ENCODE measurements at regions not wholly inside any gene's neighbourhood (a gene's known extent, or its start where the extent isn't known, plus 50 kb on each side); places are given as distances from the start of the nearest gene placed in this dataset.

- H3K27ac ChIP-seq: peak overlapping the region; percentile 41 to 62
- intact Hi-C loops (cut with DNase I): loop anchor here in 1 of 4 donors (5.0 kb wide), 1 partner anchor 53 kb away; the partner anchor contains the start of gene KDM4C
- H3K4me3 ChIP-seq: peak overlapping the region; percentile 48
- TF ChIP-seq CTCF (IDR thresholded peaks at IDR 0.05): no peak
- TF ChIP-seq POLR2A (IDR thresholded peaks at IDR 0.05): peak; percentile 56
- H3K36me3 ChIP-seq: no peaks in the 10 kb centered on the region
- H3K27me3 ChIP-seq: no peaks in the 10 kb centered on the region
- H3K9me3 ChIP-seq: no peaks in the 10 kb centered on the region
- no peaks in the 10 kb centered on the region for H3K4me1 ChIP-seq (ENCODE audit: insufficient read depth)
- 1% methylated on average over 53 to 57 of the region's 57 CpGs for WGBS, 3 donors
- peak; percentile 70 to 89 (median 83) for DNase-seq
These were observed 53.7 kb upstream of the KDM4C start for GRCh38 chr9:6703898-6704639.

- DNase-seq: no peak
- Histone ChIP-seq H3K27ac (no peak overlapping the region), H3K36me3 (no peaks in the 10 kb centered on the region), H3K9me3 (no peaks in the 10 kb centered on the region), H3K4me1 (ENCODE audit: insufficient read depth) (no peaks in the 10 kb centered on the region), H3K27me3 (no peaks in the 10 kb centered on the region), H3K4me3 (no peak overlapping the region)
- WGBS, 3 donors: 90 to 95% (median 93%) methylated on average over 7 of the region's 7 CpGs
- TF ChIP-seq EP300 (IDR thresholded peaks at IDR 0.05): no peak
- TF ChIP-seq CTCF (IDR thresholded peaks at IDR 0.05): no peak
- TF ChIP-seq POLR2A (IDR thresholded peaks at IDR 0.05): no peak
- intact Hi-C loops (cut with DNase I): loop anchor here in 1 of 4 donors (5.0 kb wide), 1 partner anchor 55 kb away; the partner anchor contains the start of gene KDM4C
These were observed 55.1 kb upstream of the KDM4C start for GRCh38 chr9:6702707-6703106.

- TF ChIP-seq EP300 (IDR thresholded peaks at IDR 0.05) (no peak), CTCF (IDR thresholded peaks at IDR 0.05) (no peak), POLR2A (IDR thresholded peaks at IDR 0.05) (no peak)
- H3K9me3 ChIP-seq: no peaks in the 10 kb centered on the region
These were observed 50.6 kb upstream of the GLDC start for GRCh38 chr9:6696178-6696577.

GRCh38 chr9:6695121-6695814, 49.7 kb upstream of the GLDC start:
- Histone ChIP-seq H3K36me3 (no peaks in the 10 kb centered on the region), H3K4me1 (ENCODE audit: insufficient read depth) (no peaks in the 10 kb centered on the region), H3K4me3 (no peak overlapping the region), H3K27ac (no peak overlapping the region), H3K27me3 (no peaks in the 10 kb centered on the region), H3K9me3 (no peaks in the 10 kb centered on the region)
- no peak for DNase-seq
- no peak for TF ChIP-seq POLR2A (IDR thresholded peaks at IDR 0.05)
- intact Hi-C loops (cut with DNase I): no loop called here
- 74 to 80% (median 80%) methylated on average over 7 of the region's 7 CpGs for WGBS, 3 donors

More at GRCh38 chr9:6696178-6696577, 50.6 kb upstream of the GLDC start:
- H3K4me3 ChIP-seq: no peak overlapping the region
- no peak for DNase-seq
- H3K27ac ChIP-seq: no peak overlapping the region
- H3K36me3 ChIP-seq: no peaks in the 10 kb centered on the region
- intact Hi-C loops (cut with DNase I): no loop called here
- H3K27me3 ChIP-seq: no peaks in the 10 kb centered on the region
- no peaks in the 10 kb centered on the region for H3K4me1 ChIP-seq (ENCODE audit: insufficient read depth)
- WGBS, 3 donors: 94 to 95% (median 95%) methylated on average over 9 of the region's 9 CpGs
